ENCODE measurements at regions not wholly inside any gene's neighbourhood (a gene's known extent, or its start where the extent isn't known, plus 50 kb on each side); places are given as distances from the start of the nearest gene placed in this dataset.

- no peak for TF ChIP-seq CTCF (IDR thresholded peaks at IDR 0.05)
- no peak for TF ChIP-seq POLR2A (IDR thresholded peaks at IDR 0.05)
Observed at GRCh38 chr1:63027176-63027575, 243.2 kb downstream of the ATG4C start.

All from testis (tissue), 2 donors.